ENCODE measurements at regions not wholly inside any gene's neighbourhood (a gene's known extent, or its start where the extent isn't known, plus 50 kb on each side); places are given as distances from the start of the nearest gene placed in this dataset.
"Not testable (repeated sequence)": the region's sequence is repeated elsewhere in the genome, so short reads cannot be mapped to it uniquely, and the experiment has no call there.

- DNase-seq: not testable (repeated sequence)
Observed at GRCh38 chr16:88252057-88252794, 130.5 kb upstream of the ZNF469 start.

GRCh38 chr16:88258141-88258540, 124.6 kb upstream of the ZNF469 start:
- not testable (repeated sequence) for DNase-seq

- DNase-seq: not testable (repeated sequence)
Observed at GRCh38 chr16:88258764-88259525, 123.8 kb upstream of the ZNF469 start.

- not testable (repeated sequence) for DNase-seq
Observed at GRCh38 chr16:88259538-88259937, 123.2 kb upstream of the ZNF469 start.

- DNase-seq: not testable (repeated sequence)
Observed at GRCh38 chr16:88260146-88260545, 122.6 kb upstream of the ZNF469 start.

- DNase-seq: not testable (repeated sequence)
Observed at GRCh38 chr16:88260881-88261665, 121.7 kb upstream of the ZNF469 start.

GRCh38 chr16:88261814-88262605, 120.7 kb upstream of the ZNF469 start:
- not testable (repeated sequence) for DNase-seq

GRCh38 chr16:88262858-88263563, 119.7 kb upstream of the ZNF469 start:
- DNase-seq: not testable (repeated sequence)

GRCh38 chr16:88263681-88264287, 119.0 kb upstream of the ZNF469 start:
- not testable (repeated sequence) for DNase-seq

GRCh38 chr16:88264641-88265285, 118.0 kb upstream of the ZNF469 start:
- no peak for DNase-seq

GRCh38 chr16:88265286-88265938, 117.3 kb upstream of the ZNF469 start:
- DNase-seq: not testable (repeated sequence)

GRCh38 chr16:88266036-88266435, 116.7 kb upstream of the ZNF469 start:
- not testable (repeated sequence) for DNase-seq

GRCh38 chr16:88266935-88267551, 115.7 kb upstream of the ZNF469 start:
- not testable (repeated sequence) for DNase-seq

GRCh38 chr16:88268186-88268970, 114.4 kb upstream of the ZNF469 start:
- not testable (repeated sequence) for DNase-seq

- DNase-seq: not testable (repeated sequence)
Observed at GRCh38 chr16:88270171-88270790, 112.5 kb upstream of the ZNF469 start.

GRCh38 chr16:88271296-88271695, 111.5 kb upstream of the ZNF469 start:
- DNase-seq: not testable (repeated sequence)

GRCh38 chr16:88271776-88272175, 111.0 kb upstream of the ZNF469 start:
- DNase-seq: not testable (repeated sequence)

GRCh38 chr16:88272437-88272836, 110.3 kb upstream of the ZNF469 start:
- DNase-seq: not testable (repeated sequence)
